Activated CD4-positive, CD25-positive, alpha-beta regulatory T cell treated with anti-CD3 and anti-CD28 coated beads, Interleukin-2, amount 50 U/mL, for 16 hours (primary cell): ENCODE measurements at regions not wholly inside any gene's neighbourhood (a gene's known extent, or its start where the extent isn't known, plus 50 kb on each side); places are given as distances from the start of the nearest gene placed in this dataset.

Experiments used
- DNase-seq: peaks from one replicate; pipeline ENCODE4 v3.0.0-alpha.2; 2020; ENCODE audit warnings: low read depth, low spot score

- no peak for DNase-seq
Measured at GRCh38 chr19:16000024-16000663, 51.3 kb downstream of the OR10H4 start.

DNA sequence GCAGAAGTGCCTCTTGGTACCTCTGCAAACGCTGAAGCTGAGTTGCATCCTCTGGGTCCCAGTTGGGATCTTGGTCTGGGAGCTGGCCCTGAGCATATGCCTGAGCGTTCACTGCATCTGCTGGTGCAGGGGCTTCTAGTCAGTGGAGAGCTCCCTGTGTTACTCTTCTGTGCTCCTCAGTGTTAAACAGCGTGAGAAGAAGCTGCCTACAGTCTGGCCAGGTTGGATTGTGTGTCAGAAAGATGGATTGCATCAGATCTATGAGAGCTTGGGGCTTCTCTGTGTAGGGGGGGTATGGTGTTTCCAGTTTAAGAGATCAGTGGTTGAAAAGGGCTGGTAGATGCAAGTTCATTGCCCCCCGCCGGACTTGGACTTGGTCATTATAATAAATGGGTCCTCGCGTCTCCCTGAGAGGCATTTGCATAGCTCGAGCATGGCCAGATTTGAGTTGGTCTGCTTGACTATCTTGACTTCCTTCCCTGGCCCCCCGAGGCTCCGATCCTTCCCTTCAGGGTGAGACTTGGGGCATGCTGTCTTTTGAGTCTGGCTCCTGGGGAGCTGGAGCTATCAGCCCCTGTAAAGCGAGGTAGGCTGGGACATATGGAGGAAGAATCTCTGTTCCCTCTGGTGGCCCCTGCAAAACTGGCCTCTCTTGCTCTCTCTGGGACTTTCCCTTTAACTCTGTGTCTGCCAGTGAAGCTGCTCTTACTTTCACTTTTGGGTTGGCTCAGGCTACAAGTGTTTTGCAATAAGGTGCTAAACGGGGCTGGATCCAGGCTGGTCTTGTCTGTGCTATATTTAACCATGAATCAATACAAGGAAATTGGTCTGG lies 52.9 kb downstream of the OR10H4 start:
- peak; percentile 14 for DNase-seq

- DNase-seq, result no peak
Measured at GRCh38 chr19:16002406-16003384, 53.9 kb downstream of the OR10H4 start.

- DNase-seq, result no peak
Measured at GRCh38 chr19:16003391-16003790, 54.6 kb downstream of the OR10H4 start.

DNA sequence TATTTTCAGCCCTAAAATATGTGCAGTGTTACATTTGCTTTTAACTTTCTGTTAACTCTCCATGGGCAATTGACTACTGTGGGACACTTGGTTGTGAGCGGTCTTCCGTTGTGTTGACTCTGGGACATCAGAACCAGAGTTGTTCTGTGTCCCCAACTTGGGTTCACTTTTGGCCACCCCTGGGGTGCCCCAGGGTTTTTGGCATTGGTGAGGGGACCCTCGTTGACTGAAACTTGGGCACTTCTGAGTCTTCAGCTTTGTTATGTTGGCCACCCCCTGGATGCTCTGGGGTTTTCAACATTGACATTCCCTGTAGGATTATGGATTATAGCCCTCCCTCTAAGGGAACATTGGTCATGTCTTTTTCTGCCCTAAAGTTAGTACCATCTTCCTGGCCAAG lies 57.1 kb downstream of the OR10H4 start:
- no peak for DNase-seq

GRCh38 chr19:16012552-16012951 lies 63.7 kb upstream of the TPM4 start:
- DNase-seq, result no peak

- DNase-seq, result no peak
Measured at GRCh38 chr19:16013181-16013850, 63.0 kb upstream of the TPM4 start.

DNA sequence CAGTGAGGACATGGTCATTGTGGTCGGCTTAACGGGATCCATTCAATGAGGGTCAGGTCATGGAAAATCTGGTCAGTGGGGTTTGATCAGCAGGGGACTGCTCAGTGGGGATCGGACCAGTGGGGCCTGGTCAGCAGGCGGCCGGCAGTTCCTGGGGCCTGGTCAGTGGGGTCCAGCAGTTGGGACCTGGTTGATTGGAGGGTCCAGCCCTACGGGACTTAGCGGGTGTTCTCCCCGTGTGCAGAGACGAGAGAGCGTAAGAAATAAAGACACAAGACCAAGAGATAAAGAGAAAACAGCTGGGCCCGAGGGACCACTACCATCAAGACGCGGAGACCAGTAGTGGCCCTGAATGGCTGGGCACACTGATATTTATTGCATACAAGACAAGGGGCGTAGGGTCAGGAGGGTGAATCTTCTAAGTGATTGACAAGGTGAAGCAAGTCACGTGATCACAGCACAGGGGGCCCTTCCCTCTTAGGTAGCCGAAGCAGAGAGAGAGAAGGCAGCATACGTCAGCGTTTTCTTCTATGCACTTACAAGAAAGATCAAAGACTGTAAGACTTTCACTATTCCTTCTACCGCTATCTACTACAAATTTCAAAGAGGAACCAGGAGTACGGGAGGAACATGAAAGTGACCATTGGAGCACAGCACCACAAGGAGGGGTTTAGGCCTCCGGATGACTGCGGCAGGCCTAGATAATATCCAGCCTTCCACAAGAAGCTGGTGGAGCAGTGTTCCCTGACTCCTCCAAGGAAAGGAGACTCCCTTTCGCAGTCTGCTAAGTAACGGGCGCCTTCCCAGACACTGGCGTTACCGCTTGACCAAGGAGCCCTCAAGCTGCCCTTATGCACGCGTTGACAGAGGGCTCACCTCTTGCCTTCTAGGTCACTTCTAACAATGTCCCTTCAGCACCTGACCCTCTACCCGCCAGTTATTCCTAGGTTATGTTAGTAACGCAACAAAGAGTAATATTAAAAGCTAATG lies 62.1 kb upstream of the TPM4 start:
- DNase-seq, result no peak

DNA sequence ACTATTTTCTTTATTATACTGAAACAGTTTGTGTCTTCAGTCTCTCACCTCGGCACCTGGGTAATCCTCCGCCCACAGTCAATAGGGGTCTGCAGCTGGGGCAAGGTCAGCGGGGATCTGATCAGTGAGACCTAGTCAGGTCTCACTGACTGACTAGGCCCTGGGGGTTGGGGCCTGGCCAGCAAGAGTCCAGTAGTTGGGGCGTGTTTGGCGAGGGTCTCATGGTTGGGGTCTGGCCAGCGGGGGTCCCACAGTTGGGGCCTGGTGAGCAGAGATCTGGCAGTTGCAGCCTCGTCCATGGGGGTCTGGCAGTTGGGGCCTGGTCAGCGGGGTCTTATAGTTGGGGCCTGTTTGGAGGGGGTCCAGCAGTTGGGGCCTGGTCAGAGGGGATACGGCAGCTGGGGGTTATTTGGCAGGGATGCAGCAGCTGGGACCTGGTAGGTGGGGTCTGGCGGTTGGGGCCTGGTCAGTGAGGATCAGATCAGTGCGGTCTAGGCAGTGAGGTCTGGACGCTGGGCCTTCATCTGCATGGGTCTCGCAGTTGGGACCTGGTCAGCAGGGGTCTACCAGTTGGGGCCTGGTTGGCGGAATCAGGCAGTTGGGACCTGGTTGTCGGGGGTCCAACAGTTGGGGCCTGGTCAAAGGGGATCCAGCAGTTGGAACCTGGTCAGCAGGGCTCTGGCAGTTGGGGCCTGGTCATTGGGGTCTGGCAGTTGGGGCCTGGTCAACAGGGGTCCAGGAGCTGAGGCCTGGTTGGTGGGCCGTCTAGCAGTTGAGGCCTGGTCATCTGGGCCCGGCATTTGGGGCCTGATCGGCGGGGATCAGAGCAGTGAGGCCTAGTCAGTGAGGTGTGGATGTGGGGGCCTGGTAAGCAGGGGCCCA lies 61.1 kb upstream of the TPM4 start:
- no peak for DNase-seq

- DNase-seq, result no peak
Measured at GRCh38 chr19:16015805-16016173, 60.5 kb upstream of the TPM4 start.

DNA sequence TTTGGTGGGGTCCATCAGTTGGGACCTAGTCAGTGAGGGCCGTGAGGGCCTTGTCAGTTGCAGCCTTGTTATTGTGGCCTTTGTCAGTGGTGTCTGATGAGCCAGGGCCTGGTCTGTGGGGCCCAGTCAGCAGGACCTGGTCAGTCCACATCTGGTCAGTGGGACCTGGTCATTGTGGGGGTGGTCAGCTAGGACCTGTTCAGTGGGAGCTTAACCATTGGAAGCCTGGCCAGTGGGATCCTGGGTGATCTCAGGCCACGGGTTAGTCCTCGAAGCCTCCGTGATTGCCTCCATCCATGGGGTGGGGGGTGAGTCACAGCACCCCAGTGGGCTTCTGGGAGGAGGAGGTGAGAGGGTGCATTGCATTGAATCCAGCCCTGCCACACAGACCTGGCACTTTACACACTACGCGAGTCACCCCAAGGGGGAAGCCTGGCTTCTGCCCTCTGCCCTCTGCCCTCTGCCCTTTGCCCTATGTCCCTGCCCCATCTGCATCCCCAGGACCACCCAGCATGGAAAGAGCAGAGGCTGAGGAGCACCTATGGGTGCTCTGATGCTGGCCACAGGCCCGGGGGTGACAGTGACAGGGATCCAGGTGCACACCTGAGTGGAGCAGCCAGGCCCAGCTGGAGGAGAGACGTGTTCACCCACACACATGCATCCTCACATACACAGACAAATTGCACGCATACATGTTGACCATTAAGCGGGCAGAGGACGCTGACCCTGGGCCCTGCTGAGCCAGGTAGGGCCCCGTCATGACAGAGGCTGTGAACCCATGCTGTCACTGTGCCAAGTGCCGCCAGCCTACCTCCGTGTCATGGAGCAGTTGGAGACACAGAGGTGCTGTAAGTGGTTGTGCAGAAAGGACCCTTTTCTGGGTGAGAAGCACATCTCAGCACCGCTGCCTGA lies 59.8 kb upstream of the TPM4 start:
- DNase-seq, result no peak

DNA sequence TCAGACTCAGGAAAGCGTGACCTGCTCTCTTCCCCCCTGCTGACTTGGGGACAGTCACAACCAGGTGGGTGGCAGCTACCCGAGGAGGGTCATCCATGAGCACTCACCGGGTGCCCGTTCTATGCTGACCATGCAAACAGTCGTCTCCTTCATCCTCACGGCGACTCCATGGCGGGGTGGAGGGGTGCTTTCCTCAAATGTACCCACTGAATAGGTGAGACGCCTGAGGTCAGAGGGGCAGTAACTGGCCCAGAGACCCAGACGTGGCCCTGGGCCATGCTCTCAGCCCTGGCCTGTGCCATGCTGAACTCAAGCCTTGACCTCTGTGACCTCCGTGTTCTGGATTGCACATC lies 59.2 kb upstream of the TPM4 start:
- no peak for DNase-seq

DNA sequence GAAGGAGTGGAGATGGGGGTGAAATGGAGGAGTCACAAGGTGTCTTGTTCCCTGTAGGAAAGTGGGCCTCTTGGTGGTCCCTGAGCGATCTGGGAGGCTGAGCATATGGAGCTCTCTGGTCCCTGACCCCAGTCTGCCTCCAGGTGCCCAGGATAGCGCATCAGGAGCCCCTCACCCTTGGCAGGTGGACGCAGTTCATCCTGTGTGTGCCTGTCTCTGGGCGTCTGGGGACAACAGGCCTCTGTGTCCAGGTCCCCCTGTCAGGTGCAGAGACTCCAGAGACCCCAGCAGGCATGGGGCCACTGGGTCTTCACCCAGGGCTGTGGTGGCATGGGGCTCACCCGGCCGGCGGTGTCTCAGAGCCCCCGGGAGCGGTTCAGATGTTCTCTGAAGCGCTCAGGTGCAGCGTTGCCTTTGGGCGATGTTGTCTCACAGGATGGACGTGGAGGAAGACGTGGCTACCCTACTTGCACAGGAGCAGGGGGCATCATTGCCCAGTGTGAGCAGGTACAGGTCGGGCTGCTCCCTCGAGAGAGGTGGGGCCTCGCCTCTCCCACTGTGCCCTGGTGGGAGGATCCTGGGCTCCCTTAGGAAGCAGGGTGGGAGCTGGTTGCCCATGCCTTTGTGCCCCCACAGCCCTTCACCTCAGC lies 58.1 kb upstream of the TPM4 start:
- DNase-seq, result no peak

- no peak for DNase-seq
Measured at GRCh38 chr19:16018801-16019551, 57.3 kb upstream of the TPM4 start.

- no peak for DNase-seq
Measured at GRCh38 chr19:16019691-16020448, 56.4 kb upstream of the TPM4 start.

GRCh38 chr19:16021796-16022195 lies 54.5 kb upstream of the TPM4 start:
- no peak for DNase-seq
